H1 (cell line): ENCODE measurements at regions not wholly inside any gene's neighbourhood (a gene's known extent, or its start where the extent isn't known, plus 50 kb on each side); places are given as distances from the start of the nearest gene placed in this dataset.
"Not testable (repeated sequence)": the region's sequence is repeated elsewhere in the genome, so short reads cannot be mapped to it uniquely, and the experiment has no call there.

Experiments
- CTCF ChIA-PET: fragments of 300-600 bp; sonication (Branson Sonifier 250); formaldehyde crosslinking; loops from one replicate; lab custom pipeline; 2021; ENCODE audit not compliant: partially characterized antibody; lab: Charles Lee
- POLR2A ChIA-PET: fragments of 300-600 bp; sonication (Branson Sonifier 250); formaldehyde crosslinking; loops from one replicate; lab custom pipeline; 2021; ENCODE audit warnings: inconsistent platforms; ENCODE audit not compliant: partially characterized antibody; lab: Charles Lee
- DNase-seq, 2 experiments: peaks; one replicate each; pipeline versions ENCODE4 v3.0.0 to v3.0.0-alpha.2; 2010 to 2022; ENCODE audit warnings: low spot score in 2 of 2, low read depth in 1 of 2, mixed read lengths in 1 of 2
- FAIRE-seq: peaks from 2 replicates; lab custom pipeline; 2011; peaks lifted over from hg19 to GRCh38; lab: Jason Lieb, UNC
- H2AFZ ChIP-seq: 2 replicates; pipeline ENCODE4 v1.8.1; 2012; ENCODE audit warnings: low read length, inconsistent platforms
- H2AK5ac ChIP-seq: 2 replicates; pipeline ENCODE4 v1.6.1; 2013; ENCODE audit warnings: low read depth, low read length
- H2BK120ac ChIP-seq: replicated peaks from 2 replicates; pipeline ENCODE3; 2013; ENCODE audit warnings: low read depth, low read length, inconsistent platforms
- H2BK12ac ChIP-seq: 2 replicates; pipeline ENCODE4 v1.6.1; 2013; ENCODE audit warnings: low read depth, low read length
- H2BK15ac ChIP-seq: 2 replicates; pipeline ENCODE4 v1.6.1; 2013; ENCODE audit warnings: low read length
- H2BK20ac ChIP-seq: 2 replicates; pipeline ENCODE4 v1.6.1; 2013; ENCODE audit warnings: low read length
- H2BK5ac ChIP-seq: 2 replicates; pipeline ENCODE4 v1.6.1; 2013; ENCODE audit warnings: low read depth, low read length
- H3K14ac ChIP-seq: 2 replicates; pipeline ENCODE4 v1.6.1; 2013; ENCODE audit warnings: inconsistent platforms; ENCODE audit not compliant: insufficient read length
- H3K18ac ChIP-seq: 2 replicates; pipeline ENCODE4 v1.6.1; 2013; ENCODE audit warnings: low read length; ENCODE audit errors: extremely low read depth
- H3K23ac ChIP-seq: 2 replicates; pipeline ENCODE4 v1.6.1; 2013; ENCODE audit warnings: inconsistent platforms; ENCODE audit not compliant: insufficient read length
- H3K23me2 ChIP-seq: 2 replicates; pipeline ENCODE4 v1.6.1; 2013; ENCODE audit warnings: low read depth, low read length
- H3K27ac ChIP-seq: 2 replicates; pipeline ENCODE4 v1.6.1; 2011; ENCODE audit warnings: low read depth, low read length, inconsistent platforms
- H3K27me3 ChIP-seq, 4 experiments: replicated peaks in 1 of 4; 1 replicate in 1 of 4; 2 replicates in 3 of 4; pipeline versions ENCODE4 v1.6.1 to v1.8.1; 2011 to 2013; ENCODE audit warnings: low read length in 3 of 4, mild to moderate bottlenecking in 3 of 4, inconsistent platforms in 2 of 4, mixed read lengths in 2 of 4, moderate library complexity in 1 of 4; ENCODE audit not compliant: control insufficient read depth in 3 of 4, insufficient read depth in 3 of 4; ENCODE audit errors: extremely low read depth in 1 of 4
- H3K36me3 ChIP-seq, 4 experiments: 2 replicates each; pipeline versions ENCODE4 v1.6.1 to v1.8.1; 2011 to 2013; ENCODE audit warnings: mild to moderate bottlenecking in 4 of 4, low read length in 3 of 4, moderate library complexity in 2 of 4, control low read depth in 1 of 4, inconsistent platforms in 1 of 4; ENCODE audit not compliant: insufficient read depth in 4 of 4, control insufficient read depth in 2 of 4
- H3K4ac ChIP-seq: replicated peaks from 2 replicates; pipeline ENCODE3; 2013; ENCODE audit warnings: low read length, low read depth, mixed read lengths, inconsistent platforms; ENCODE audit not compliant: insufficient read length
- H3K4me1 ChIP-seq, 4 experiments: replicated peaks in 1 of 4; 1 replicate in 1 of 4; 2 replicates in 3 of 4; pipeline versions ENCODE4 v1.6.1 to v1.8.1; 2011 to 2013; ENCODE audit warnings: low read length in 3 of 4, inconsistent platforms in 2 of 4, mixed read lengths in 1 of 4; ENCODE audit not compliant: insufficient read depth in 4 of 4, control insufficient read depth in 3 of 4
- H3K4me2 ChIP-seq, 2 experiments: 2 replicates each; pipeline versions ENCODE4 v1.6.1 to v1.8.1; 2011 to 2013; ENCODE audit warnings: low read depth in 2 of 2, low read length in 2 of 2, control low read depth in 1 of 2, inconsistent platforms in 1 of 2, mild to moderate bottlenecking in 1 of 2; ENCODE audit not compliant: insufficient read depth in 1 of 2
- H3K4me3 ChIP-seq, 4 experiments: fragments of 200-600, 300-600 bp in 1 of 4; sonication (generic), shearing (Covaris generic), sonication (Bioruptor Twin) in 1 of 4; 2 replicates each; pipeline versions ENCODE4 v1.5.1 to v1.8.1; 2011 to 2016; ENCODE audit warnings: low read length in 4 of 4, low read depth in 3 of 4, control low read depth in 2 of 4, inconsistent platforms in 2 of 4, mild to moderate bottlenecking in 2 of 4, mixed read lengths in 1 of 4, moderate library complexity in 1 of 4; ENCODE audit not compliant: insufficient read depth in 2 of 4; ENCODE audit errors: extremely low read depth in 1 of 4
- H3K56ac ChIP-seq: replicated peaks from 2 replicates; pipeline ENCODE3; 2013; ENCODE audit warnings: low read depth, mild to moderate bottlenecking, mixed read lengths, low read length, inconsistent platforms; ENCODE audit not compliant: insufficient read length
- H3K79me1 ChIP-seq: 2 replicates; pipeline ENCODE4 v1.6.1; 2013; ENCODE audit warnings: low read depth, low read length, control low read depth
- H3K79me2 ChIP-seq, 2 experiments: 2 replicates each; pipeline versions ENCODE4 v1.6.1 to v1.8.1; 2012 to 2013; ENCODE audit warnings: low read length in 2 of 2, mild to moderate bottlenecking in 2 of 2, inconsistent platforms in 1 of 2; ENCODE audit not compliant: insufficient read depth in 2 of 2, control insufficient read depth in 1 of 2
- H3K9ac ChIP-seq, 4 experiments: replicated peaks in 1 of 4; 1 replicate in 1 of 4; 2 replicates in 3 of 4; pipeline versions ENCODE4 v1.6.1 to v1.8.1; 2011 to 2013; ENCODE audit warnings: low read depth in 3 of 4, low read length in 3 of 4, control low read depth in 2 of 4, mild to moderate bottlenecking in 2 of 4, moderate library complexity in 2 of 4, inconsistent platforms in 1 of 4; ENCODE audit errors: extremely low read depth in 1 of 4
- H3K9me3 ChIP-seq, 2 experiments: 2 replicates each; pipeline versions ENCODE4 v1.6.1 to v1.8.1; 2012 to 2013; ENCODE audit warnings: mild to moderate bottlenecking in 2 of 2, moderate library complexity in 2 of 2, control low read depth in 1 of 2, inconsistent platforms in 1 of 2, low read depth in 1 of 2, low read length in 1 of 2, mixed read lengths in 1 of 2; ENCODE audit not compliant: insufficient read depth in 2 of 2
- H4K20me1 ChIP-seq, 2 experiments: replicated peaks in 1 of 2; 2 replicates each; pipeline versions ENCODE3 to v1.8.1; 2011 to 2013; ENCODE audit warnings: inconsistent platforms in 2 of 2, low read length in 2 of 2, mild to moderate bottlenecking in 1 of 2; ENCODE audit not compliant: insufficient read depth in 2 of 2, control insufficient read depth in 1 of 2
- H4K5ac ChIP-seq: 2 replicates; pipeline ENCODE4 v1.6.1; 2013; ENCODE audit warnings: low read length, low read depth, mixed read lengths, inconsistent platforms; ENCODE audit not compliant: insufficient read length
- H4K8ac ChIP-seq: 2 replicates; pipeline ENCODE4 v1.8.0; 2013; ENCODE audit warnings: mild to moderate bottlenecking, moderate library complexity, low read length, inconsistent platforms; ENCODE audit not compliant: insufficient read depth; ENCODE audit errors: extremely low read depth
- H4K91ac ChIP-seq: replicated peaks from 2 replicates; pipeline ENCODE3; 2013; ENCODE audit warnings: low read length, mixed read lengths, inconsistent platforms; ENCODE audit not compliant: insufficient read length
- WGBS, 2 experiments: shearing (Covaris generic) in 1 of 2; methylation state at CpG; one replicate each; pipeline versions ENCODE4 v1.1.6 to v1.1.7; 2013 to 2015; ENCODE audit warnings: low lambda C conversion rate in 2 of 2, mixed read lengths in 2 of 2, inconsistent platforms in 1 of 2, low coverage in 1 of 2, missing lambda C conversion rate in 1 of 2; ENCODE audit not compliant: insufficient replicate concordance in 2 of 2, insufficient coverage in 1 of 2, insufficient read length in 1 of 2; ENCODE audit errors: extremely low coverage in 1 of 2, missing lambda C conversion rate in 1 of 2; 5-methylcytosine and 5-hydroxymethylcytosine counted together

DNA sequence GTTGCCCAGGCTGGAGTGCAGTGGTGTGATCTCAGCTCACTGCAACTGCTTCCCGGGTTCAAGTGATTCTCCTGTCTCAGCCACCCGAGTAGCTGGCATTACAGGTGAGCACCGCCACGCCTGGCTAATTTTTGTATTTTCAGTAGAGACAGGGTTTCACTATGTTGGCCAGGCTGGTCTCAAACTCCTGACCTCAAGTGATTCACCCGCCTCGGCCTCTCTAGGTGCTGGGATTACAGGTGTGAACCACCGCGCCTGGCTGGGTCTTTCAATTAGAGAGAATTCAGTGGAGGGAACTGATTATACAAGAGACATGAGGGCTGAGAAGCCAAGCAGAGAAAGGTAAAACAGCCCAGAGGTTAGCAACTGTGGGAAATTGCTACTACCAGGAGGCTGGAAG, 78.6 kb upstream of the BRD7 start:
- not testable (repeated sequence) for H3K79me2 ChIP-seq, H3K23ac ChIP-seq, H4K8ac ChIP-seq, H4K20me1 ChIP-seq, H3K9ac ChIP-seq, H2BK5ac ChIP-seq, H3K9me3 ChIP-seq, H4K91ac ChIP-seq, H3K4ac ChIP-seq, H3K27ac ChIP-seq, H3K4me3 ChIP-seq, H2BK15ac ChIP-seq, H3K27me3 ChIP-seq, H3K18ac ChIP-seq, DNase-seq, H2AK5ac ChIP-seq, H2BK120ac ChIP-seq, FAIRE-seq, H4K5ac ChIP-seq, H3K23me2 ChIP-seq, H3K79me1 ChIP-seq, H3K4me2 ChIP-seq, H3K56ac ChIP-seq, H2BK20ac ChIP-seq, H3K36me3 ChIP-seq, H2AFZ ChIP-seq, H3K14ac ChIP-seq
- Histone ChIP-seq H2BK12ac (peak overlapping the region; percentile 39; the same call in 1 of the 2 replicates), H3K4me1 (peaks cover 9 to 30% (median 17%) of the 10 kb centered on the region in 4 experiments; a peak in 6 of 7 replicates)
- ChIA-PET POLR2A (interaction anchor here (1.4 kb wide), 1 partner anchor 76 kb away, joined by 3 read pairs; no protein-coding TSS in a partner anchor), CTCF (interaction anchor here (0.6 to 7.5 kb wide), 12 partner anchors 9 to 93 kb away, joined by 3 to 55 read pairs (median 4); no protein-coding TSS in a partner anchor)
- 84% methylated on average over 8 of the region's 8 CpGs; no CpG with 5 or more reads in 1 of the 2 experiments for WGBS, 2 experiments
